GM12878 (cell line): ENCODE measurements at regions not wholly inside any gene's neighbourhood (a gene's known extent, or its start where the extent isn't known, plus 50 kb on each side); places are given as distances from the start of the nearest gene placed in this dataset.

Source experiments
- ATAC-seq: fragments of 200-7000 bp; cut with Tn5 transposase; 3 replicates; pipeline ENCODE4 v1.9.1; 2020; ENCODE audit warnings: mild to moderate bottlenecking, moderate library complexity
- BruUV-seq: library from RNA; stranded (reverse); fragments of 400-500 nt; replicated peaks from 2 replicates; lab custom pipeline; 2021; lab: Mats Ljungman, UMichigan
- CTCF ChIA-PET: fragments of 300-600 bp; sonication (Branson Sonifier 250); formaldehyde crosslinking; extraction: SDS; loops from one replicate; lab custom pipeline; 2021; ENCODE audit warnings: inconsistent platforms; lab: Yijun Ruan, JAX
- POLR2A ChIA-PET: fragments of 350-600 bp; formaldehyde crosslinking; extraction: SDS; loops from one replicate; lab custom pipeline; 2021; ENCODE audit warnings: inconsistent platforms; lab: Charles Lee
- RAD21 ChIA-PET: fragments of 300-600 bp; sonication (Branson Sonifier 250); formaldehyde crosslinking; loops from one replicate; lab custom pipeline; 2023; ENCODE audit warnings: antibody characterized with exemption; ENCODE audit not compliant: unreplicated experiment; lab: Charles Lee
- SMC1A ChIA-PET: fragments of 300-600 bp; sonication (Branson Sonifier 250); formaldehyde crosslinking; loops from one replicate; lab custom pipeline; 2023; ENCODE audit not compliant: unreplicated experiment, uncharacterized antibody; lab: Charles Lee
- DNase-seq: peaks from one replicate; pipeline ENCODE4 v3.0.0-alpha.2; 2011; ENCODE audit warnings: low read depth, low spot score
- FAIRE-seq: peaks from 3 replicates; lab custom pipeline; 2011; peaks lifted over from hg19 to GRCh38; lab: Jason Lieb, UNC
- H2AFZ ChIP-seq: 2 replicates; pipeline ENCODE4 v1.6.0; 2011; ENCODE audit warnings: low read depth, low read length, control low read depth; ENCODE audit not compliant: control insufficient read depth
- H3K27ac ChIP-seq: 2 replicates; pipeline ENCODE4 v1.5.1; 2011; ENCODE audit warnings: control low read depth; ENCODE audit not compliant: control insufficient read depth, insufficient read depth
- H3K27me3 ChIP-seq, 2 experiments: replicated peaks in 1 of 2; 2 replicates each; pipeline versions ENCODE4 v1.6.0 to v1.6.1; 2011; ENCODE audit warnings: low read length in 1 of 2; ENCODE audit not compliant: control insufficient read depth in 2 of 2, insufficient read depth in 2 of 2
- H3K36me3 ChIP-seq, 2 experiments: 2 replicates each; pipeline ENCODE4 v1.5.1; 2011; ENCODE audit warnings: low read length in 1 of 2; ENCODE audit not compliant: control insufficient read depth in 2 of 2, insufficient read depth in 2 of 2
- H3K4me1 ChIP-seq: 2 replicates; pipeline ENCODE4 v1.6.1; 2011; ENCODE audit warnings: mild to moderate bottlenecking, low read length, moderate library complexity, mixed read lengths; ENCODE audit not compliant: control insufficient read depth, insufficient read depth
- H3K4me2 ChIP-seq: 2 replicates; pipeline ENCODE4 v1.6.0; 2011; ENCODE audit warnings: control low read depth; ENCODE audit not compliant: control insufficient read depth, insufficient read depth
- H3K4me3 ChIP-seq: fragments of 200-600 bp; sonication (generic); 2 replicates; pipeline ENCODE4 v1.5.1; 2016
- H3K79me2 ChIP-seq: 2 replicates; pipeline ENCODE4 v1.6.0; 2011; ENCODE audit warnings: low read length; ENCODE audit not compliant: control insufficient read depth, insufficient read depth
- H3K9ac ChIP-seq: 2 replicates; pipeline ENCODE4 v1.8.0; 2011; ENCODE audit warnings: low read length, control low read depth, mixed read lengths; ENCODE audit not compliant: control insufficient read depth, insufficient read depth
- H3K9me3 ChIP-seq: replicated peaks from 3 replicates; pipeline ENCODE4 v1.5.1; 2011; ENCODE audit warnings: mild to moderate bottlenecking, low read length; ENCODE audit not compliant: control insufficient read depth, insufficient read depth
- H4K20me1 ChIP-seq: 2 replicates; pipeline ENCODE4 v1.6.0; 2011; ENCODE audit not compliant: control insufficient read depth, insufficient read depth
- BACH1 ChIP-seq: fragments of 450-650 bp; IDR thresholded peaks from 2 replicates; pipeline ENCODE4 v1.6.1; 2017; ENCODE audit warnings: mild to moderate bottlenecking, borderline replicate concordance
- E4F1 ChIP-seq: fragments of 450-650 bp; IDR thresholded peaks from 2 replicates; pipeline ENCODE4 v1.6.1; 2018; ENCODE audit warnings: borderline replicate concordance, mild to moderate bottlenecking; ENCODE audit not compliant: partially characterized antibody
- HCFC1 ChIP-seq: fragments of 150-350 bp; IDR thresholded peaks from 2 replicates; pipeline ENCODE4 v1.6.1; 2014; ENCODE audit warnings: low read length
- MTA3 ChIP-seq: IDR thresholded peaks from 2 replicates; pipeline ENCODE4 v1.6.1; 2012; ENCODE audit warnings: low read length, inconsistent platforms, borderline replicate concordance
- NFIC ChIP-seq: IDR thresholded peaks from 2 replicates; pipeline ENCODE4 v1.6.1; 2012; ENCODE audit warnings: low read depth, mild to moderate bottlenecking, inconsistent platforms, low read length, moderate library complexity
- NR2C2 ChIP-seq: IDR thresholded peaks from 2 replicates; pipeline ENCODE4 v1.6.1; 2011; ENCODE audit warnings: borderline replicate concordance, low read depth; ENCODE audit not compliant: control insufficient read depth, insufficient read length
- NR2F1 ChIP-seq: fragments of 450-650 bp; conservative IDR thresholded peaks from 2 replicates; pipeline ENCODE4 v1.6.1; 2017; ENCODE audit warnings: mild to moderate bottlenecking
- SMAD1 ChIP-seq: fragments of 450-650 bp; IDR thresholded peaks from 2 replicates; pipeline ENCODE4 v1.6.1; 2018; ENCODE audit warnings: mild to moderate bottlenecking, low read depth; ENCODE audit not compliant: partially characterized antibody
- SMAD5 ChIP-seq: IDR thresholded peaks from 2 replicates; pipeline ENCODE4 v1.6.1; 2016; ENCODE audit warnings: antibody characterized with exemption, low read depth
- SPI1 ChIP-seq: IDR thresholded peaks from 2 replicates; pipeline ENCODE4 v1.6.1; 2011; ENCODE audit warnings: low read depth, mild to moderate bottlenecking, low read length, moderate library complexity, borderline replicate concordance; ENCODE audit not compliant: insufficient read depth
- ZSCAN29 ChIP-seq: fragments of 450-650 bp; IDR thresholded peaks from 2 replicates; pipeline ENCODE4 v1.6.1; 2017; ENCODE audit warnings: mild to moderate bottlenecking, moderate library complexity
- WGBS: methylation state at CpG from one replicate; pipeline ENCODE4 v1.1.6; 2016; ENCODE audit warnings: low lambda C conversion rate; ENCODE audit not compliant: insufficient replicate concordance, insufficient coverage; ENCODE audit errors: missing lambda C conversion rate; 5-methylcytosine and 5-hydroxymethylcytosine counted together
- in situ Hi-C: fragments of 300-500 bp; cut with MboI; formaldehyde crosslinking; loops from 9 replicates; pipeline ENCODE4 v1.14.3; 2018; ENCODE audit warnings: mixed read lengths
- intact Hi-C: fragments of 100-400 bp; cut with micrococcal nuclease; formaldehyde crosslinking; loops from one replicate; pipeline ENCODE4 v1.14.2; 2022; ENCODE audit not compliant: unreplicated experiment

- Histone ChIP-seq H3K36me3 (no peaks in the 10 kb centered on the region), H4K20me1 (no peaks in the 10 kb centered on the region), H3K9ac (no peak overlapping the region), H3K4me3 (no peak overlapping the region), H3K27ac (no peak overlapping the region), H3K4me1 (no peaks in the 10 kb centered on the region), H2AFZ (no peak overlapping the region), H3K27me3 (no peaks in the 10 kb centered on the region), H3K79me2 (no peaks in the 10 kb centered on the region), H3K9me3 (no peaks in the 10 kb centered on the region), H3K4me2 (no peak overlapping the region)
- CTCF ChIA-PET: no interaction called here
- SMC1A ChIA-PET: no interaction called here
- no peak for TF ChIP-seq HCFC1
- no peak for TF ChIP-seq MTA3
- no peak for TF ChIP-seq NFIC
- TF ChIP-seq SPI1: no peak
- TF ChIP-seq E4F1: no peak
- TF ChIP-seq SMAD1: no peak
- no peak for TF ChIP-seq BACH1
- no peak for TF ChIP-seq ZSCAN29
- TF ChIP-seq NR2C2: no peak
- TF ChIP-seq SMAD5: no peak
- no peak for TF ChIP-seq NR2F1
- RAD21 ChIA-PET: no interaction called here
- FAIRE-seq (no peak), DNase-seq (no peak), ATAC-seq (no peak)
- 44% methylated on average over 2 of the region's 2 CpGs for WGBS
- no TSS peak for BruUV-seq
- intact Hi-C loops: no loop called here
- POLR2A ChIA-PET: no interaction called here
- in situ Hi-C loops: no loop called here
Observed at GRCh38 chr7:89687211-89687610, 467.1 kb upstream of the STEAP1 start.
